ENCODE measurements at regions not wholly inside any gene's neighbourhood (a gene's known extent, or its start where the extent isn't known, plus 50 kb on each side); places are given as distances from the start of the nearest gene placed in this dataset.
"Not testable (repeated sequence)": the region's sequence is repeated elsewhere in the genome, so short reads cannot be mapped to it uniquely, and the experiment has no call there.

DNA sequence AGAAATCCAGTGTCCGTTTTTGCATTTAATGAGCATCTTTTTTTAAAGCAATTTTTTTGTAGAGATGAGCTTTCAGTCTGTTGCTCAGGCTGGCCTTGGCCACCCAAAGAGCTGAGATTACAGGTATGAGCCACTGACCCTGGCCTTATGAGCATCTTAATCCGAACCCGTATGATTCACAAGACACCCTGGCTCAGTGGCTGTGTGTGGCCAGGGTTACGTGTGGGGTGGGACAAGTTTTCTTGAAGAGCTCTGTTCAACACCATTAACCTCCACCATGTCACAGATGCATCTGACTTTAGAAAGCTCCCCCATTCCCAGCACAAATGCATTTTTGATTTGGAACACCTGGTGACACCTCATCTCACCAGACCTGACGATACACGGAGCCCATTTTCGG is 166.5 kb upstream of the PITRM1 start:
- DNase-seq: no peak

DNA sequence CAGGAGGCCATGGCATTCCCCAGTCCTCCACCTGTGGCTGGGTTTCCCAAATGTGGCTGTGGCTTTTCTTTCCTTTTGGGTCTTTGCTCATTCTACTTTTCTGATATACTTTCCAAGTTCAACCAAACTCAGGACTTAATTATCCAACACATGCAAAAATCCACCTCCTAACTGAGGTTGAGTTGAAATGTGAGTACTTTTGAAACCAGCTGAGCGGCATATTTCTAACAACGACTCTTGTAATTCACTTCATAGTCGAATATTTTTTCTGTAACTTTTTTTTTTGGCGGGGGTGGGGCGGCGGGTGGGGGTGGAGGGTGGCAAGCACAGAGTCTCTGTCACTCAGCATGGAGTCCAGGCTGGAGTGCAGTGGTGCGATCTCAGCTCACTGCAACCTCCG is 165.2 kb upstream of the PITRM1 start:
- no peak for DNase-seq

DNA sequence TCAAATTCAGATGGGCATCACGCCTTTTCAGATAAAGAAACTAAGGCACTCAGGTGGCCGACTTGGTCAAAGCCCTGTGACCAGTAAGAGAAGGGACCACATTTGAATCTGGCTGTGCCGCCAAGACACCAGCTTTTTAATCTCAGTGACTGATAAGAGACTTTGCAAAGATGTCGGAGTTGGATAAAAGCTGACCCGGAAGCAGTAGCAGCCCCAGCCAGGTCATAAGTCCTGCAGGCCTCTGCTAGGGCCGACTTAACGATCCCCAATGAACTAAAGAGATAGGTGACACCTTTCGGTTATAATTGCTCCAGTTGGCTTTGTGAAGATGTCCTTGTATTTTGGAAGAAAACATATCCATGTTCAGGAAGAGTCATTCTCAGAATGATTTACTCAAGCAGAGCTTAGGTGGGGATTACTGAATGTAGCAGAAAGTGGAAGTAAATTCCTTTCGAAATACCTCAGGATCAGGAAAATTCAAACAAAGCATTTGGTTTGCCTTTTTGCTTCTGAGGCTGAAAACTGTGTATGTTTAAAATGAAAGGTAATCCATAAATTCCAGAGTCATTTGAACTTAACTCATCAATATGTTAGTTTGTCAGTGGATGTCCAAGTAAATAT is 164.2 kb upstream of the PITRM1 start:
- DNase-seq: no peak

DNA sequence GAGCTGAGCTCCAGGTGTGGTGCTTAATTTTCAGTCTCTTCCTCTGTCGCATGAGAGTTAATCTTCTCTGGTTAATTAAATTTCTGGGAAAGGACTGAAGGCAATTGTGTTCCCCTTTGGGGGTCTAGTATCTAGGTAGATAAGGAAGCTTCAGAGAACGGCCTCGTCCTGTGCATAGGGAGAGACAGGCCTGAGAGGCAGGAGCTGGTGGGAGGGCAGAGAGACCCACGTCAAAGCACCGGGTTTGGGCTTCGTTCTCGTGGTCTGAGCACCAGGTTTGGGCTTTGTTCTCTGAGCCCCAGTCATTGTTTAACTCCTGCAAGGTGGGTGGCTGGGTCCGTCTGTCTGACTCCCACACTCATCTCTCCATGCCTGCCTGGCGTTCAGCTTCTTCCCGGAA is 160.8 kb upstream of the PITRM1 start:
- DNase-seq: no peak

DNA sequence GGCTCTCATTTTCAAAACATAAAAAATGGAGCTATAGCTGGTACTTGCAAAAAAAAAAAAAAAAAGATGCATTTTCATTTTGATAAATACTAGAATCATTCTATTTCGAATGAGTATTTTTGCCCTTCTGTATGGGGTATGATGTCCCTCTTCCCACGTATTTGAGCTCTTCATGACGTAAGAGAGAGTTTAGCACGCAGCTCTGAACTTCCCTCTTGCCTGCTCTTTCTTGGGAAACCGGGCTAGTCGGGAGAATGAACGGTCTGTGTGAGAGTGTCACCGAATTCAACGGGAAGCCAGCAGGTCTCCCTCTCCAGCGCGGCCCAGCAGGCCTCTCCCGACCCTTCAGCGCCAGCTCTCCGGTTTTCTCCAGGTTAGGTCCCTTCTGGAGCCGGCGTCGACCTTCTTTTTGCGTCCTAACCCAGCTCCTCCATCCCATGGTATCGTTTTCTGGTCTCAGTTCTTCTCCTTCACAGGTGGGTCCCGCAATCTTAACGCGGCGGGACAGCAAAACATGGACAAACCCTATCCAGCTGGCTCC is 159.2 kb upstream of the PITRM1 start:
- no peak for DNase-seq

DNA sequence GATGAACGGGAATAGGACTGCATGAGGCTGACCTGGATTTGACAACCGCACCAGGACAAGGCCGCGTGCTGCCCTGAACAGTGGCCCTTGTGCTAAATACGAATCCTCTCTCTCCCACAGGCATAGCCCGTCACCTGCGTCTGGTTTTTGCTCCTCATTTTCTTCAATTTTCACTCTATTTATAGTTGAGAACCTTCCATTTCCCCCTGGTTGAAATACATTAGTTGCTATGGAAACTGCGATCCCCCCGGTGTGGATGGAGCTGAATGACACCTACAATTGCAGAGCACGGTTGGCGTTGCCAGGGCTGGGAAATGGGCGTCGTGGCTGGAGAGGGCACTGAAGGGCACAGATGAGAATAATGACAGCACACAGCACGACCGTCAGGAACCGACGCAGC is 158.6 kb upstream of the PITRM1 start:
- DNase-seq: no peak

DNA sequence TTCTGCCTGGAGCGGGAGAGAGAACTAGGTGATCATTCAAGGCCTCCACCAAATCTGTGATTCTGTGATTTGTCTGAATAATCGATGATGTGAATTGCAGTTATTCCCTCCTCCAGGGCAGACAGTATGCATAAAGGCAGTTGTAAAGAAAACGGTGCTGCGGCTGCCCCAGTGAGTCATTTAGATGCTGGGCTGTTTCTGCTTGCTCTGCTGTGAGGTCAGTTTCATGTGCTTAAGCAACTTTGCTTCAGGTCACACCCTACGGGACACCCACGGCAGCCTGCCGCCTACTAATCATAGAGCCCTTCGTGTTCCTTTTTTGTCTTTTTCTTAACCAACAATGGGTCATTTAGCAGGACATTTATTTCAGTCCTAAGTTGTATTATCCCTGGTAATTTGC is 158.1 kb upstream of the PITRM1 start:
- no peak for DNase-seq

DNA sequence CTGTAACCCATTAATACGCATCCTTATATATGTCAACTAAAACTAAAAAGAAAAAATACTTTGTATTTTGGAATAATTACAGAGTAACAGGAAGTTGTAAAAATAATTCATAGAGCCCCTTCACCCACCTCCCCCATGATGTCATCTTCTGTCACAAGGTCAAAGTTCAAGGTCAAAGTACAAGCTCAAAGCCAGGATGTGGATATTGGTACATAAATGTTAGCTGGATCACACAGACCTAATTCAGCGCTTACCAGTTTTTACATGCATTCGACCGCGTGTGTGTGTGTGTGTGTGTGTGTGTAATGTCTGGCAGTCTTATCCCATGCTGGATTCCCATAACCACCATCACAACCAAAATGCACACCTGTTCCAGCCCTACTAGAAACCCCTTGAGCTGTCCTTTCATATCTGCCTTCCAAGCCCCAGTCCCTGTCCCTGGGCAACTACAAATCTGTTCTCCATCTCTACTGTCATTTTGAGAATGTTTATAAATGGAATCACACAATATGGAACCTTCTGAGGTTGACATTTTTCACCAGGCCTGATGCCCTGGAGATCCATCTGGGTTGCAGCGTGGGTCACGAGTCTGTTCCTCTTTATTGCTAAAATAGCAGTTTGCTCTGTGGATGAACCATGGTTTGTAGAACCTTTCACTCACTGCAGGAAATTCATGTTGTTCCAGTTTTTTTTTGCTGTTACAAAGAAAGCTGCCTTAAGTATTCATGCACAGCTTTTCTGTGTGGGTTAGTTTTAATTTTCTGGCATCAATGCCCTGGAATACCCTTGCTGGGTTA is 153.6 kb upstream of the PITRM1 start:
- no peak for DNase-seq

DNA sequence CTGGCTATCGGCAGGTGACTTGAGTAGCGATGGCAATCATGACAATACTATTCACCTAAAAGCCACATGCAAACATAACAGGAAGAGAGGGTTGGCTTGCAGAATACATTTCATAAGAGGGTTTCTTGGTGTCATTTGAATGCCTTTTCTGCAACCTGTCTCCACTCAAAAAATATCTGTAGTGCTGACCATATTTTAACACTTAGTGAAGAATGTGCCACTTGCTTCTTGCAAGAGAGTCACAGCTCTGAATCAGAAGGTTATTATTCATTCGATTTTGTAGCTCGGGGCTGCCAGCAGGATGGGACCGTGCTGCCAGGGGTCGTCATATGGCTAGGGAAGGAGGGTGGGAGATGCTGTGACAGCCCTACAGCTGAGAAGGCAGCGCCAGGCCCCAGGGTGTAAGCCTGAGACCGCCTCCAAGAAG is 152.0 kb upstream of the PITRM1 start:
- no peak for DNase-seq

DNA sequence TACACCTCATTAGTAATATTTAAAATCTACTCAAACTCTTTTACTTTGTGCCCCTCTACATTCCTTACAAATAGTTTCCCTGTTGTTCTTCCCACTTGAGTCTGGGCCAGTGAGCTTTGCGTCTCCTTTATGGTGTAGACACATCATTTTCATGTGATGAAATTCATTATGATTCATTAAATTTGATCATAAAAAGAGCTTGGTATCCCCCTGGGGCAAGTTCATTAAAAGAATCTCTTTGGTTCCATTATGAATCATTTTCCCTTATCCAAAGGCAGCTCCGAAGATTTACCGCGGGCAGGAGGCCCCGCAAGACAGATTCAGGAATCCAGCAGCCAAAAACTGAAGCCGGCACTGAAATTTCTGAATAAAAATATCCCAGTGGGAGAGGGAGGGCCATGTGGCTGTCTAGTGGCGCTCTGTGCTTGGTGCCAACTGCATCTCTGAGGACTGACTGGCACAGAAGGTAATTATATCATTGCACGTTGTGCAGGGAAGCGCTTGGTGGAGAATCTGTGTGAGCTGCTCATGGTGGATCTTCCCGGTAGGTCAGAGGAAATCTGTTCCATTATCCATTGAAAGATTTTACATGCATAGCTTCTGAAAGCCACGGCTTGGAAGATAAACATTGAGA is 151.4 kb upstream of the PITRM1 start:
- DNase-seq: no peak

DNA sequence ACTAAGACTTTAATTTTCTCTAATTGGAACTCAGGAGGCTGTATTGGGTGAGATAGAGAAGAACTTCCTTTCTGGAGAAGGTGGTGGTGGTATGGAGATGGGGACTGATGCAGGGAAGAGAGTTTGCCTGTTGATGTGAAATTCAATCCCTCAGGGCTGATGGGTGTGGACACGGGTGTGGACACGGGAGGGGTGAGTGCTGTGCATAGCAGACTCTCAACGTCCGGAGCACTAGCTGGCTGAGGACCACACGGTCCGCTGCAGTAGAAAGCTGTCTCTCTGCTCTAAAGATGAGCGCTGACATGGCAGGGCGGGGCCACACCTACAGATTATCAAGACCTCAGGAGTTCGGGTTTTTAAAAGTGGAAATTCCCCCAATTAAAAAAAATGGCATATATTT is 148.5 kb upstream of the PITRM1 start:
- DNase-seq: no peak

DNA sequence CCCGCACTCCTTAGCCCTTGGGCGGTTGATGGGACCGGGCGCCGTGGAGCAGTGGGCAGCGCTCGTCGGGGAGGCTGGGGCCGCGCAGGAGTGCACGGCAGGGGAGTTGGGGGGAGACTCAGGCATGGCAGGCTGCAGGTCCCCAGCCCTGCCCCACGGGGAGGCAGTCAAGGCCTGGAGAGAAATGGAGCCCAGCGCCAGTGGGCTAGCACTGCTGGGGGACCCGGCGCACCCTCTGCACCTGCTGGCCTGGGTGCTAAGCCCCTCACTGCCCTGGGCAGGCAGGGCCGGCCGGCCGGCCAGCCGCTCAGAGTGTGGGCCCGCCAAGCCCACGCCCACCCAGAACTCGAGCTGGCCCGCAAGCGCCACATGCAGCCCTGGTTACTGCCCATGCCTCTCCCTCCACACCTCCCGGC is 147.2 kb upstream of the PITRM1 start:
- DNase-seq: no peak

DNA sequence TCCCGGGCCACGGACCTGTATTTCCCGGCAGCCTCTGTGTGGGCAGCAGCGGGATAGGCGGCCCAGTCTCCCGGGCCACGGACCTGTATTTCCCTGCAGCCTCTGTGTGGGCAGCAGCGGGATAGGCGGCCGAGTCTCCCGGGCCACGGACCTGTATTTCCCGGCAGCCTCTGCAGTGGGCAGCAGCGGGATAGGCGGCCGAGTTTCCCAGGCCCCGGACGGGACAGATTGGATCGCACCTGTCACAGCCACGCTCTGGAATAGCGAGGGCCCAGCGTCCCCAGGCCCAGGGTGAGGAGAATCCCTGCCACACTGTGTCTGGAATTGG is 145.9 kb upstream of the PITRM1 start:
- not testable (repeated sequence) for DNase-seq

DNA sequence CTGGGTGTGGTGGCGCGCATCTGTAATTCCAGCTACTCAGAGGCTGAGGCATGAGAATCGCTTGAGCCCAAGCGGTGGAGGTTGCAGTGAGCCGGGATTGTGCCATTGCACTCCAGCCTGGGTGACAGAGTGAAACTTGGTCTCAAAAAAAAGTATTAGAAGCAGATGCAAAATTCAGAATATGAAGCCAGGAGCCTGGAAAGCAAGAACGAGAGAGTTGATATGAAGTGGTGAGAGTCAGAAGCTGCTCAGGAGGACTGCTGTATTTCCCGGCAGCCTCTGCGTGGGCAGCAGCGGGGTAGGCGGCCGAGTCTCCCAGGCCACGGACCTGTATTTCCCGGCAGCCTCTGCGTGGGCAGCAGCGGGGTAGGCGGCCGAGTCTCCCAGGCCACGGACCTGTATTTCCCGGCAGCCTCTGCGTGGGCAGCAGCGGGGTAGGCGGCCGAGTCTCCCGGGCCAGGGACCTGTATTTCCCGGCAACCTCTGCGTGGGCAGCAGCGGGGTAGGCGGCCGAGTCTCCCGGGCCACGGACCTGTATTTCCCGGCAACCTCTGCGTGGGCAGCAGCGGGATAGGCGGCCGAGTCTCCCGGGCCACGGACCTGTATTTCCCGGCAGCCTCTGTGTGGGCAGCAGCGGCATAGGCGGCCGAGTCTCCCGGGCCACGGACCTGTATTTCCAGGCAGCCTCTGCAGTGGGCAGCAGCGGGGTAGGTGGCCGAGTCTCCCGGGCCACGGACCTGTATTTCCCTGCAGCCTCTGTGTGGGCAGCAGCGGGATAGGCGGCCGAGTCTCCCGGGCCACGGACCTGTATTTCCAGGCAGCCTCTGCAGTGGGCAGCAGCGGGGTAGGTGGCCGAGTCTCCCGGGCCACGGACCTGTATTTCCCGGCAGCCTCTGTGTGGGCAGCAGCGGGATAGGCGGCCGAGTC is 145.2 kb upstream of the PITRM1 start:
- DNase-seq: not testable (repeated sequence)

DNA sequence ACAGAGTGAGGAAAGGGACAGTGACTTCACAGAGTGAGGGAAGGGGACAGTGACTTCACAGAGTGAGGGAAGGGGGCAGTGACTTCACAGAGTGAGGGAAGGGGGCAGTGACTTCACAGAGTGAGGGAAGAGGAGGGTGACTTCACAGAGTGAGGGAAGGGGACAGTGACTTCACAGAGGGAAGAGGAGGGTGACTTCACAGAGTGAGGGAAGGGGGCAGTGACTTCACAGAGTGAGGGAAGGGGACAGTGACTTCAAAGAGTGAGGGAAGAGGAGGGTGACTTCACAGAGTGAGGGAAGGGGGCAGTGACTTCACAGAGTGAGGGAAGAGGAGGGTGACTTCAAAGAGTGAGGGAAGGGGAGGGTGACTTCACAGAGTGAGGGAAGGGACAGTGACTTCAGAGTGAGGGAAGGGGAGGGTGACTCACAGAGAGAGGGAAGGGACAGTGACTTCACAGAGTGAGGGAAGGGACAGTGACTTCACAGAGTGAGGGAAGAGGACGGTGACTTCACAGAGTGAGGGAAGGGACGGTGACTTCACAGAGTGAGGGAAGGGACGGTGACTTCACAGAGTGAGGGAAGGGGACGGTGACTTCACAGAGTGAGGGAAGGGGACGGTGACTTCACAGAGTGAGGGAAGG is 142.0 kb upstream of the PITRM1 start:
- DNase-seq: not testable (repeated sequence)

DNA sequence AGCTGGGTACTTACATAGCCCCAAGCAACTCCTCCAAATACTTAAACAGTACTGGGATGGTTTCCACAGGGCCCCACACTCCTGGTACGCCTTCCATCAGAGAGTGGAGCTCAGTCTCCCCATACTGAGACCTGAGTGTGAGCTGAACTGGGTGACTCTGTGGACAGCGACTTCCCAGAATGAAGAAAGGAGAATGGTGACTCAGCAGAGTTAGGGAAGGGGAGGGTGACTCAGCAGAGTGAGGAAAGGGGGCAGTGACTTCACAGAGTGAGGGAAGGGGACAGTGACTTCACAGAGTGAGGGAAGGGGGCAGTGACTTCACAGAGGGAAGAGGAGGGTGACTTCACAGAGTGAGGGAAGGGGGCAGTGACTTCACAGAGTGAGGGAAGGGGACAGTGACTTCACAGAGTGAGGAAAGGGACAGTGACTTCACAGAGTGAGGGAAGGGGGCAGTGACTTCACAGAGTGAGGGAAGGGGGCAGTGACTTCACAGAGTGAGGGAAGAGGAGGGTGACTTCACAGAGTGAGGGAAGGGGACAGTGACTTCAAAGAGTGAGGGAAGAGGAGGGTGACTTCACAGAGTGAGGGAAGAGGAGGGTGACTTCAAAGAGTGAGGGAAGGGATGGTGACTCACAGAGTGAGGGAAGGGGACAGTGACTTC is 141.3 kb upstream of the PITRM1 start:
- not testable (repeated sequence) for DNase-seq

DNA sequence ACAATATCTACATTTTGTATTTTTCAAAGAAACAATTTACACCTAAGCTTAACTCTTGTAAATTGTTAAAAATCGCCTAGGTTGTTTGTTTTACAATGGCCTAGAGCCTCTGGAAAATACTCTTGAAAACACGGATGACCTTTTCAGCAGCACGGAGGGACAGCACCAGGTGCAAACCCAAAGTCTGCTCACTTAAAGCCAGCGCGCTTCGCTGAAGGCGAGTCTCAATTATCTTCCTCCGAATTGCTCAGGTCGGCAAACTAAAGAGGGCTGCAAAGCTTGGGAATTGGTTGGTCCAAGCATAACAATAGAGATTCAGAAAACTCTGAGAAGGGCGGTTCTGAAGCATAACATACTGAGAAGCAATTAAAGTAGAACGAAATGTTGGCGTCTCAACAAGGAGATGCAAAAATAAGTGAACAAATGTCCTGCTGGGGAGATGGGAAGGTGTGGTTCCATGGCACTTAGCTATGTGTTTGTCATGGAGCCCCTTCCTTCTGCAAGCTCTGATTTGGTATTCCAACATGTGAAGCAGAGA is 139.9 kb upstream of the PITRM1 start:
- DNase-seq: no peak

DNA sequence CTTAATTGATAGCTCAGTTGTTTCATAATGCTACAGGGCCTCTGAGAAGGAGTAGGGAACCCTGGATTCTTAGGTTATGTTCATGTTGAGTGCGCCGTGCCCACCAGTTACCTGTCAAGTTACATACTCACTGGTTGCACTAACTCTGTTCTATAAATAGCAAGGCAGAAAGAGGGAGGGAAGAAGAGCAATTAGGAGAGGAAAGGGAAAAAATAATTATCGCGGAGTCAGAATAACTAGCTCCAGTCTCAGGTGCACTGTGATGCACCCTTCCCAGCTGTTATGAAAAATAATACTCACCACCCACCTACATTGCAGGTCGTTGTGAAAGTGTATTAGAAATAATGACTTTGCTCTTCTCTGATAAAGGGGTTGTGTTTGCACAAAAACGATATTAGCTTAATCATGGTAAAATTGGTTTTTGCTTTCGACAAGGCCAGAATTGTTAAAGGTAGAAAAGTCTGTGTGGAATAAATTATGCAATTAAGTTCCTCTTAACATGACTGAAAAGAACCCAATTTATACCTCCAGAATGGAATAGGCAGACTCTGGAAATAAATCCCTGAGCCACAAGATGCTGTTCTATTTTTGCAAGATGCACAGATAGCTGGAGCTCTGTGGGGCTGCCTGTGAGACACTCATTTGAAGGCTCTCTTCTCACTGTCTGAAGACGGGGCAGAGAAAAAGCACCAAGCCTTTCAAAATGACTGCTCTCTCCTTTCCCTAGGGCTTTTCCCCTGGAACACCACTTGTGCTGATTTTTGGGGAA is 137.6 kb upstream of the PITRM1 start:
- DNase-seq: no peak

DNA sequence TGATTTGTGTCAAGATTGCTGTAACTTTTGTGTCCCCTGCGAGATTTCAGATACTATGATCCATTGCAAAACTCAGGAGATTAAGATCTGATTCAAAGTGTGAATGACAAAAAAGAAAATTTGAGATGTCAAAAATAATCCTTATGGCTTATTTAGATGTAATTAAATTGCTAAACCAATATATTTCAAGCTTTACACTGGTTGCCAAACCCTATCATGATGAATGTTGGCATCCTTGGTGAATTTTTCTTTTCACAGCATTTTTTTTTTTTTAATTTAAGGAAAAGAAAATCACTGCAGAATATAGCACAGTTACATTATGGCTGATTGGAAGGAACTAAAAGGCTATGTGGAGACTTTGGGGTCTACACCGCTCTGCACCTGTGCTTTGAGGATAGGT is 133.5 kb upstream of the PITRM1 start:
- no peak for DNase-seq

DNA sequence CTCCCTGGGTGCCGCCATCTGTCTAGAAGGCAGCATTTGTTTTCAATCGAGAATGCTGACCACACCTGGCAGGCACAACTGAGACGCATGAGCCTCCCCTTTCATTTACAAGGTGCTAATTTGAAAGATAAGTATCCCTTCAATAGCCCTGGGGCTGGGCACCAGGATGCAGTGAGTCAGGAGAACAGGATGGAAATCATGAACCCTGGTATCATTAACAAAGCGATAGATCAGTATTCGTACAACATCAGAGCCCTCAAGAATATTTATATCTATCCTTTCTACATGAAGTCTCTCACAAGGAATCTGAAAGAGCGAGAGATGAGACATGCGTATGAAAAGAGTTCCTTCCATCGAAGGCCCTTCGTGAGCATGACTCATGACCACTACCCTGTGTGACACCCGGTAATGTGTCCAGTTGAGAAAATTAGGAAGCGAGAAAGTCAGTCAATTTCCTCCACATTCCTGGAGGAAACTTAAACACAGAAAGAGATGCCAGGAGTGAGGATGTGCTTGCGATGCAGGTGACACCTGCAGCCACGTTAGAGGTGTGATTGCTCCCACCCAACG is 123.1 kb upstream of the PITRM1 start:
- no peak for DNase-seq
